ENCODE measurements at regions not wholly inside any gene's neighbourhood (a gene's known extent, or its start where the extent isn't known, plus 50 kb on each side); places are given as distances from the start of the nearest gene placed in this dataset.
"Not testable (repeated sequence)": the region's sequence is repeated elsewhere in the genome, so short reads cannot be mapped to it uniquely, and the experiment has no call there.

- no peak for DNase-seq
These were observed 74.7 kb downstream of the BUD13 start for GRCh38 chr11:116698080-116698479.

GRCh38 chr11:116697639-116698038 is 75.1 kb downstream of the BUD13 start:
- DNase-seq = no peak

- no peak for DNase-seq
These were observed 75.8 kb downstream of the BUD13 start for GRCh38 chr11:116697011-116697410.

- no peak for DNase-seq
These were observed 76.3 kb downstream of the BUD13 start for GRCh38 chr11:116696381-116696941.

- DNase-seq = no peak
These were observed 77.0 kb downstream of the BUD13 start for GRCh38 chr11:116695657-116696254.

- no peak for DNase-seq
These were observed 77.8 kb downstream of the BUD13 start for GRCh38 chr11:116694815-116695590.

GRCh38 chr11:116694349-116694725 is 78.5 kb downstream of the BUD13 start:
- no peak for DNase-seq

- DNase-seq = no peak
These were observed 79.0 kb downstream of the BUD13 start for GRCh38 chr11:116693593-116694348.

- no peak for DNase-seq
These were observed 79.7 kb downstream of the BUD13 start for GRCh38 chr11:116693102-116693570.

- no peak for DNase-seq
These were observed 80.3 kb downstream of the BUD13 start for GRCh38 chr11:116692318-116693101.

- DNase-seq = peak; percentile 13
These were observed 81.0 kb downstream of the BUD13 start for GRCh38 chr11:116691771-116692177.

GRCh38 chr11:116690611-116691010 is 82.2 kb downstream of the BUD13 start:
- DNase-seq = no peak

GRCh38 chr11:116689413-116690127 is 83.2 kb downstream of the BUD13 start:
- no peak for DNase-seq

GRCh38 chr11:116688202-116688540 is 84.6 kb downstream of the BUD13 start:
- DNase-seq = no peak

GRCh38 chr11:116687458-116688201 is 85.2 kb downstream of the BUD13 start:
- DNase-seq = no peak

- DNase-seq = no peak
These were observed 85.9 kb downstream of the BUD13 start for GRCh38 chr11:116686866-116687265.

GRCh38 chr11:116683982-116684381 is 88.8 kb downstream of the BUD13 start:
- DNase-seq = no peak

- no peak for DNase-seq
These were observed 92.2 kb downstream of the BUD13 start for GRCh38 chr11:116680349-116681125.

GRCh38 chr11:116678887-116679286 is 93.9 kb downstream of the BUD13 start:
- DNase-seq = no peak

- DNase-seq = not testable (repeated sequence)
These were observed 105.5 kb downstream of the BUD13 start for GRCh38 chr11:116667318-116667717.

Measured in HCEC 1CT (cell line).